SH-SY5Y (cell line): ENCODE measurements at regions not wholly inside any gene's neighbourhood (a gene's known extent, or its start where the extent isn't known, plus 50 kb on each side); places are given as distances from the start of the nearest gene placed in this dataset.

Experiments used
- GATA2 ChIP-seq: IDR thresholded peaks from 2 replicates; pipeline ENCODE4 v1.6.1; 2011; ENCODE audit warnings: mild to moderate bottlenecking, low read depth, low read length
- GATA3 ChIP-seq: IDR thresholded peaks from 2 replicates; pipeline ENCODE4 v1.6.1; 2011; ENCODE audit warnings: low read depth, mild to moderate bottlenecking, low read length, moderate library complexity

DNA sequence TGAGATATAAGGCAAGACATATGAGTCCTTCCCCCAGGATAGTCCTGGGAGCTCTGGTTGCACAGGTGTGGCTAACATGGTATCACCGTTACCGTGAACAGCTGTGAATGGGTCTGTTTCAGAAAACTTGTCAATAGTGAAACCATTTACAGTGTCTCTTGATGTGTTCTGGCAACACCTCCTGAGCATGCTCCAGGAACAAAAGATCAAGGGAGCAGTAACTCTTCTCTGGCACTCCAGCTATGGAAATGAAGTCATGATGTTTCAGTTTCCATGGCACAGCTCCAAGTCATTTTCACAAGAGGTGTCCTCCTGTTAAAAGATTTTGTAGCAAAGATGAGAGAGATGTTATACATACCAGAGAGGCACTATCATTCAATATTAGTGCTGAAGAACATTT lies 253.7 kb downstream of the SNAPC1 start:
- TF ChIP-seq GATA2 (no peak), GATA3 (no peak)
